ENCODE measurements at regions not wholly inside any gene's neighbourhood (a gene's known extent, or its start where the extent isn't known, plus 50 kb on each side); places are given as distances from the start of the nearest gene placed in this dataset.
"Not testable (repeated sequence)": the region's sequence is repeated elsewhere in the genome, so short reads cannot be mapped to it uniquely, and the experiment has no call there.

- H3K4me3 ChIP-seq (replicated peaks; ENCODE audit: low read depth, low read length): no peak overlapping the region
These were observed 90.5 kb upstream of the LUZP2 start for GRCh38 chr11:24406389-24406788.

GRCh38 chr11:24406980-24407379 is 89.9 kb upstream of the LUZP2 start:
- TF ChIP-seq CTCF (IDR thresholded peaks at IDR 0.05; ENCODE audit: low read depth, low read length, missing control alignments): no peak
- no peak for DNase-seq (ENCODE audit: extremely low read depth, low read depth)
- H3K4me3 ChIP-seq (replicated peaks; ENCODE audit: low read depth, low read length): no peak overlapping the region

More at GRCh38 chr11:24406389-24406788, 90.5 kb upstream of the LUZP2 start:
- TF ChIP-seq CTCF (IDR thresholded peaks at IDR 0.05; ENCODE audit: low read depth, low read length, missing control alignments): no peak
- no peak for DNase-seq (ENCODE audit: extremely low read depth, low read depth)

GRCh38 chr11:24407733-24408132 is 89.1 kb upstream of the LUZP2 start:
- no peak overlapping the region for H3K4me3 ChIP-seq (replicated peaks; ENCODE audit: low read depth, low read length)

GRCh38 chr11:24408202-24408601 is 88.7 kb upstream of the LUZP2 start:
- DNase-seq (ENCODE audit: extremely low read depth, low read depth): no peak
- TF ChIP-seq CTCF (IDR thresholded peaks at IDR 0.05; ENCODE audit: low read depth, low read length, missing control alignments): no peak
- no peak overlapping the region for H3K4me3 ChIP-seq (replicated peaks; ENCODE audit: low read depth, low read length)

More at GRCh38 chr11:24407733-24408132, 89.1 kb upstream of the LUZP2 start:
- DNase-seq (ENCODE audit: extremely low read depth, low read depth): no peak
- no peak for TF ChIP-seq CTCF (IDR thresholded peaks at IDR 0.05; ENCODE audit: low read depth, low read length, missing control alignments)

- no peak for DNase-seq (ENCODE audit: extremely low read depth, low read depth)
- no peak for TF ChIP-seq CTCF (IDR thresholded peaks at IDR 0.05; ENCODE audit: low read depth, low read length, missing control alignments)
- H3K4me3 ChIP-seq (replicated peaks; ENCODE audit: low read depth, low read length): no peak overlapping the region
These were observed 85.1 kb upstream of the LUZP2 start for GRCh38 chr11:24411791-24412190.

GRCh38 chr11:24412722-24413121 is 84.1 kb upstream of the LUZP2 start:
- no peak for DNase-seq (ENCODE audit: extremely low read depth, low read depth)
- no peak overlapping the region for H3K4me3 ChIP-seq (replicated peaks; ENCODE audit: low read depth, low read length)
- no peak for TF ChIP-seq CTCF (IDR thresholded peaks at IDR 0.05; ENCODE audit: low read depth, low read length, missing control alignments)

- DNase-seq (ENCODE audit: extremely low read depth, low read depth): no peak
- TF ChIP-seq CTCF (IDR thresholded peaks at IDR 0.05; ENCODE audit: low read depth, low read length, missing control alignments): no peak
- H3K4me3 ChIP-seq (replicated peaks; ENCODE audit: low read depth, low read length): no peak overlapping the region
These were observed 83.5 kb upstream of the LUZP2 start for GRCh38 chr11:24413391-24413790.

- not testable (repeated sequence) for H3K4me3 ChIP-seq (replicated peaks; ENCODE audit: low read depth, low read length); DNase-seq (ENCODE audit: extremely low read depth, low read depth)
These were observed 80.8 kb upstream of the LUZP2 start for GRCh38 chr11:24415955-24416636.

Measured in HFF-Myc (cell line).